ENCODE measurements at regions not wholly inside any gene's neighbourhood (a gene's known extent, or its start where the extent isn't known, plus 50 kb on each side); places are given as distances from the start of the nearest gene placed in this dataset.
A peak's percentile ranks its signal among the peaks of the same experiment; 100 is the strongest.

DNA sequence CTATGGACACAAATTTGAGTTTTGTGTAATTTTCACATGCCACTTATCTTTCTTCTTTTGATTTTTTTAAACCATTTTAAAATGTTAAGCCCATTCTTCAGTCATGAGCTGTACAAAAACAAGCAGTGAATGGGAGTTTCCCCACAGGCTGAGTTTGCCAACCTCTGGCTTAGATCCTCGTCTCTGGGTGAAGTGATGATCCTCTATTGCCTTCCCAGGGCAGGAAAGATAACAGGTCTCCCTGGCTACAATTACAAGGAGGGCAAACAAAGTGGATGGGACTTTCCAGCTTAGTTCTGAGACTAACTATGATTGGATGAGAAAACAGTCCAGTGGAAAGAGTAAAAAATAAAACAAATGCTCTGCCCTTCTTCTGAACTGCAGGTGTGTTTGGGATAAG is 203.7 kb downstream of the SPTSSA start:
- H3K9me3 ChIP-seq = no peaks in the 10 kb centered on the region
- H3K4me3 ChIP-seq = no peak overlapping the region
- H3K36me3 ChIP-seq = no peaks in the 10 kb centered on the region
- 0% methylated on average over 1 of the region's 1 CpG for WGBS, 2 donors (ENCODE audit: low coverage in 1 of 2)
- H3K4me1 ChIP-seq = peaks cover 0 to 7% (median 0%) of the 10 kb centered on the region in 3 donors
- ATAC-seq = no peak
- no peak overlapping the region for H3K27ac ChIP-seq
- H3K27me3 ChIP-seq = no peaks in the 10 kb centered on the region
- no peak for TF ChIP-seq POLR2AphosphoS5 (IDR thresholded peaks at IDR 0.05)
- TF ChIP-seq, protein P1, sequence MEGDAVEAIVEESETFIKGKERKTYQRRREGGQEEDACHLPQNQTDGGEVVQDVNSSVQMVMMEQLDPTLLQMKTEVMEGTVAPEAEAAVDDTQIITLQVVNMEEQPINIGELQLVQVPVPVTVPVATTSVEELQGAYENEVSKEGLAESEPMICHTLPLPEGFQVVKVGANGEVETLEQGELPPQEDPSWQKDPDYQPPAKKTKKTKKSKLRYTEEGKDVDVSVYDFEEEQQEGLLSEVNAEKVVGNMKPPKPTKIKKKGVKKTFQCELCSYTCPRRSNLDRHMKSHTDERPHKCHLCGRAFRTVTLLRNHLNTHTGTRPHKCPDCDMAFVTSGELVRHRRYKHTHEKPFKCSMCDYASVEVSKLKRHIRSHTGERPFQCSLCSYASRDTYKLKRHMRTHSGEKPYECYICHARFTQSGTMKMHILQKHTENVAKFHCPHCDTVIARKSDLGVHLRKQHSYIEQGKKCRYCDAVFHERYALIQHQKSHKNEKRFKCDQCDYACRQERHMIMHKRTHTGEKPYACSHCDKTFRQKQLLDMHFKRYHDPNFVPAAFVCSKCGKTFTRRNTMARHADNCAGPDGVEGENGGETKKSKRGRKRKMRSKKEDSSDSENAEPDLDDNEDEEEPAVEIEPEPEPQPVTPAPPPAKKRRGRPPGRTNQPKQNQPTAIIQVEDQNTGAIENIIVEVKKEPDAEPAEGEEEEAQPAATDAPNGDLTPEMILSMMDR (IDR thresholded peaks at IDR 0.05) = no peak

GRCh38 chr14:34257505-34257904 is 204.5 kb downstream of the SPTSSA start:
- Histone ChIP-seq H3K27me3 (no peaks in the 10 kb centered on the region), H3K4me3 (no peak overlapping the region), H3K36me3 (no peaks in the 10 kb centered on the region), H3K4me1 (peaks cover 0 to 10% (median 0%) of the 10 kb centered on the region in 3 donors), H3K27ac (no peak overlapping the region), H3K9me3 (no peaks in the 10 kb centered on the region)
- TF ChIP-seq, protein P1 (IDR thresholded peaks at IDR 0.05) = no peak
- TF ChIP-seq POLR2A (IDR thresholded peaks at IDR 0.05) = no peak
- TF ChIP-seq POLR2AphosphoS5 (IDR thresholded peaks at IDR 0.05) = no peak
- TF ChIP-seq EP300 (IDR thresholded peaks at IDR 0.05) = no peak
- 43 to 55% methylated on average over 2 to 4 of the region's 4 CpGs for WGBS, 2 donors (ENCODE audit: low coverage in 1 of 2)
- no peak for ATAC-seq

DNA sequence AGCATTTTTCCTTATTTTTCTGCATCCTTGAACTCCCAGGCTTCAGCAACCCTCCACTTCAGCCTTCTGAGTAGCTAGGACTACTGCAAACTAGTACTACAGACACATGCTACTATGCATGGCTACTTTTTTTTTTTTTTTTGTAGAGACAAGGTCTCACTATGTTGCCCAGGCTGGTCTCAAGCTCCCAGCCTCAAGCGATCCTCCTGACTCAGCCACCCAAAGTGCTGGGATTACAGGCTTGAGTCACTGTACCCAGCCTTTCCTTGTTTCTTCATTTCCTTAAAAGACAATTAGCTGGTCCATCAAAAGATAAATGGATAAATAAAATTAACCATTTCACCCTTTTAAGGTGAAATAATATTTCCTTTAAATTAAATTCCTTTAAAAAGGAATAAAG is 205.8 kb downstream of the SPTSSA start:
- Histone ChIP-seq H3K4me3 (no peak overlapping the region), H3K4me1 (peaks cover 0 to 17% (median 0%) of the 10 kb centered on the region in 3 donors), H3K36me3 (no peaks in the 10 kb centered on the region), H3K9me3 (no peaks in the 10 kb centered on the region), H3K27ac (no peak overlapping the region), H3K27me3 (no peaks in the 10 kb centered on the region)
- WGBS, 2 donors (ENCODE audit: low coverage in 1 of 2) = 62 to 100% methylated on average over 1 of the region's 1 CpG
- ATAC-seq = no peak
- TF ChIP-seq EP300 (IDR thresholded peaks at IDR 0.05) (no peak), POLR2A (IDR thresholded peaks at IDR 0.05) (no peak), POLR2AphosphoS5 (IDR thresholded peaks at IDR 0.05) (no peak)
- TF ChIP-seq, protein P1 (IDR thresholded peaks at IDR 0.05) = no peak

DNA sequence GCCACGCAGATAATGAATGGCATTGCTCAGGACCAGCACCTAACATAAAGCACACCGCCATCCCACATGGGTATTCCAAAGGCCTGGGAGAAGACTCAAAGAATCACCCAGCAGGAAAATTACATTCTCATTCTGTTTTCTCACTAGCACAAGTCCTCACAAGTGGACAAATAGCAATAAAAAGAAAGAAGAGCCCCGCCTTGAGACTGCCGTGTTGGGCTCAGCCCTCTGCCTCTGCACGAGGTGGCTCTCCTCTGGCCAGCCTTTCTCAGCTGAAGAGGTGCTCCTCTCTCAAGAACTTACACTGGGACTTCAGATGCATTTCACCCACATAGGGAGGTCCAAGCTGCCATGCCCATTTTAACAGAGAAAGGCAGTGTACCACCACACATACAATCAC is 207.5 kb downstream of the SPTSSA start:
- Histone ChIP-seq H3K36me3 (no peaks in the 10 kb centered on the region), H3K27ac (no peak overlapping the region), H3K9me3 (no peaks in the 10 kb centered on the region), H3K4me1 (peaks cover 0 to 28% (median 0%) of the 10 kb centered on the region in 3 donors), H3K4me3 (no peak overlapping the region), H3K27me3 (no peaks in the 10 kb centered on the region)
- WGBS, 2 donors (ENCODE audit: low coverage in 1 of 2) = 61 to 94% methylated on average over 2 to 3 of the region's 5 CpGs
- no peak for TF ChIP-seq EP300 (IDR thresholded peaks at IDR 0.05)
- no peak for ATAC-seq

- Histone ChIP-seq H3K4me1 (peaks cover 0 to 28% (median 0%) of the 10 kb centered on the region in 3 donors), H3K27me3 (no peaks in the 10 kb centered on the region), H3K9me3 (no peaks in the 10 kb centered on the region), H3K27ac (no peak overlapping the region), H3K36me3 (no peaks in the 10 kb centered on the region), H3K4me3 (no peak overlapping the region)
- WGBS, 2 donors (ENCODE audit: low coverage in 1 of 2) = 94 to 95% methylated on average over 1 of the region's 1 CpG
- no peak for TF ChIP-seq POLR2AphosphoS5 (IDR thresholded peaks at IDR 0.05)
- no peak for ATAC-seq
These were observed 208.0 kb downstream of the SPTSSA start for GRCh38 chr14:34254031-34254430.

DNA sequence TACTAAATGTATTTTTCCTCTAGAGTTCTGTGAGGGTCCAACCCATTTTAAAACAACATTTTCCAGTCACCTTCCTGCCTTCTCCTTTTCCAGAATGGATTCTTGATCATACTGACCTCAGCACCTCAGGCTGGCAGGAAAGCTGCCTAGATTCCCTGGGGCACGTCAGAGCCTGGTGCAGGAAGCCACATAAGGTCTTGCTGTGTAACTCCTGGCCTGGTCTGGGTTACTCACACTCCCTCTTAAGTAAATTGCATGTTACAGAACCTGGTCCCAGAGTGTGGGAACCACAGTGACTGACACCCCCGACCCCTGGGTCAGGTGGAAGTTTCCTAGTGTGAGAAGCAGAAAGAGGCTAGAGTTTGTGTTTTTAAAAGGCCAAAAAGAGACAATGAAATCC is 209.8 kb downstream of the SPTSSA start:
- peak overlapping the region in 2 of 4 donors; percentile 18 to 29 for H3K27ac ChIP-seq
- H3K4me3 ChIP-seq = no peak overlapping the region
- no peaks in the 10 kb centered on the region for H3K36me3 ChIP-seq
- no peak for ATAC-seq
- H3K9me3 ChIP-seq = no peaks in the 10 kb centered on the region
- H3K27me3 ChIP-seq = no peaks in the 10 kb centered on the region
- WGBS, 2 donors (ENCODE audit: low coverage in 1 of 2) = 40 to 66% methylated on average over 1 to 2 of the region's 2 CpGs
- H3K4me1 ChIP-seq = peaks cover 0 to 21% (median 0%) of the 10 kb centered on the region in 3 donors
- no peak for TF ChIP-seq POLR2AphosphoS5 (IDR thresholded peaks at IDR 0.05)
- no peak for TF ChIP-seq EP300 (IDR thresholded peaks at IDR 0.05)
- TF ChIP-seq, protein P1 (IDR thresholded peaks at IDR 0.05) = no peak
- TF ChIP-seq POLR2A (IDR thresholded peaks at IDR 0.05) = no peak
